ENCODE measurements at regions not wholly inside any gene's neighbourhood (a gene's known extent, or its start where the extent isn't known, plus 50 kb on each side); places are given as distances from the start of the nearest gene placed in this dataset.
A peak's percentile ranks its signal among the peaks of the same experiment; 100 is the strongest.

GRCh38 chr11:114889594-114890011 lies 211.3 kb downstream of the NXPE2 start:
- H3K27ac ChIP-seq = no peak overlapping the region
- no peak for TF ChIP-seq CTCF (IDR thresholded peaks at IDR 0.05)
- H3K4me3 ChIP-seq = no peak overlapping the region
- no peak for DNase-seq
- no peaks in the 10 kb centered on the region for H3K9me3 ChIP-seq
- no peak for ATAC-seq
- no peaks in the 10 kb centered on the region for H3K36me3 ChIP-seq (ENCODE audit: insufficient read depth in 1 of 2, low read depth in 1 of 2)
- 54 to 59% (median 57%) methylated on average over 12 of the region's 12 CpGs for WGBS, 3 donors
- H3K27me3 ChIP-seq (ENCODE audit: insufficient read depth in 3 of 3, low read length in 2 of 3) = peaks cover 0 to 4% (median 0%) of the 10 kb centered on the region in 3 donors
- no peaks in the 10 kb centered on the region for H3K4me1 ChIP-seq
- intact Hi-C loops (cut with DNase I) = no loop called here

- no peak overlapping the region for H3K27ac ChIP-seq
- WGBS, 3 donors = 69 to 72% (median 69%) methylated on average over 8 of the region's 8 CpGs
- H3K27me3 ChIP-seq (ENCODE audit: insufficient read depth in 3 of 3, low read length in 2 of 3) = peaks cover 0 to 4% (median 0%) of the 10 kb centered on the region in 3 donors
- no peak overlapping the region for H3K4me3 ChIP-seq
- no peaks in the 10 kb centered on the region for H3K9me3 ChIP-seq
- no peaks in the 10 kb centered on the region for H3K36me3 ChIP-seq (ENCODE audit: insufficient read depth in 1 of 2, low read depth in 1 of 2)
- H3K4me1 ChIP-seq = no peaks in the 10 kb centered on the region
- ATAC-seq (no peak), DNase-seq (no peak)
- TF ChIP-seq CTCF (IDR thresholded peaks at IDR 0.05) = no peak
- intact Hi-C loops (cut with DNase I) = no loop called here
Measured at GRCh38 chr11:114890038-114890437, 211.7 kb downstream of the NXPE2 start.

GRCh38 chr11:114891911-114892310 lies 213.6 kb downstream of the NXPE2 start:
- Histone ChIP-seq H3K27ac (no peak overlapping the region), H3K9me3 (no peaks in the 10 kb centered on the region), H3K27me3 (ENCODE audit: insufficient read depth in 3 of 3, low read length in 2 of 3) (peaks cover 0 to 4% (median 0%) of the 10 kb centered on the region in 3 donors), H3K4me3 (no peak overlapping the region), H3K4me1 (no peaks in the 10 kb centered on the region), H3K36me3 (ENCODE audit: insufficient read depth in 1 of 2, low read depth in 1 of 2) (no peaks in the 10 kb centered on the region)
- 58 to 83% (median 78%) methylated on average over 1 of the region's 1 CpG for WGBS, 3 donors
- DNase-seq (no peak), ATAC-seq (no peak)
- TF ChIP-seq CTCF (IDR thresholded peaks at IDR 0.05) = no peak
- intact Hi-C loops (cut with DNase I) = no loop called here

GRCh38 chr11:114892381-114893197 lies 214.3 kb downstream of the NXPE2 start:
- Histone ChIP-seq H3K27me3 (ENCODE audit: insufficient read depth in 3 of 3, low read length in 2 of 3) (peaks cover 0 to 4% (median 0%) of the 10 kb centered on the region in 3 donors), H3K36me3 (ENCODE audit: insufficient read depth in 1 of 2, low read depth in 1 of 2) (no peaks in the 10 kb centered on the region), H3K27ac (no peak overlapping the region), H3K4me1 (no peaks in the 10 kb centered on the region), H3K9me3 (no peaks in the 10 kb centered on the region), H3K4me3 (no peak overlapping the region)
- intact Hi-C loops (cut with DNase I) = no loop called here
- 85 to 90% (median 87%) methylated on average over 3 of the region's 3 CpGs for WGBS, 3 donors
- DNase-seq (no peak), ATAC-seq (peak in 2 of 4 donors; percentile 62 to 63)
- TF ChIP-seq CTCF (IDR thresholded peaks at IDR 0.05) = peak; percentile 22

Data from psoas muscle (tissue), 7 donors.